GM18511 (cell line): ENCODE measurements at regions not wholly inside any gene's neighbourhood (a gene's known extent, or its start where the extent isn't known, plus 50 kb on each side); places are given as distances from the start of the nearest gene placed in this dataset.
"Not testable (repeated sequence)": the region's sequence is repeated elsewhere in the genome, so short reads cannot be mapped to it uniquely, and the experiment has no call there.

Source experiments
- ATAC-seq: cut with Tn5 transposase; IDR thresholded peaks from one replicate; pipeline ENCODE4 v1.9.1; 2021; ENCODE audit warnings: mild to moderate bottlenecking, moderate library complexity; ENCODE audit not compliant: unreplicated experiment

GRCh38 chr1:190809312-190809711 is 331.6 kb upstream of the BRINP3 start:
- no peak for ATAC-seq

- ATAC-seq: no peak
Measured at GRCh38 chr1:190812996-190813395, 335.3 kb upstream of the BRINP3 start.

GRCh38 chr1:190832511-190832910 is 354.8 kb upstream of the BRINP3 start:
- no peak for ATAC-seq

GRCh38 chr1:190835658-190836057 is 358.0 kb upstream of the BRINP3 start:
- no peak for ATAC-seq

- not testable (repeated sequence) for ATAC-seq
Measured at GRCh38 chr1:190837200-190837599, 359.5 kb upstream of the BRINP3 start.

GRCh38 chr1:190837888-190838287 is 360.2 kb upstream of the BRINP3 start:
- ATAC-seq: no peak

GRCh38 chr1:190847166-190847565 is 369.5 kb upstream of the BRINP3 start:
- no peak for ATAC-seq

- no peak for ATAC-seq
Measured at GRCh38 chr1:190849346-190849745, 371.7 kb upstream of the BRINP3 start.

- ATAC-seq: no peak
Measured at GRCh38 chr1:190852611-190853010, 374.9 kb upstream of the BRINP3 start.

GRCh38 chr1:190858140-190858539 is 380.5 kb upstream of the BRINP3 start:
- ATAC-seq: no peak

- ATAC-seq: no peak
Measured at GRCh38 chr1:190864013-190864641, 386.5 kb upstream of the BRINP3 start.

- ATAC-seq: no peak
Measured at GRCh38 chr1:190880352-190880751, 402.7 kb upstream of the BRINP3 start.

- ATAC-seq: no peak
Measured at GRCh38 chr1:190881064-190881463, 403.4 kb upstream of the BRINP3 start.

GRCh38 chr1:190897233-190897632 is 419.6 kb upstream of the BRINP3 start:
- no peak for ATAC-seq

- ATAC-seq: no peak
Measured at GRCh38 chr1:190904091-190904695, 426.5 kb upstream of the BRINP3 start.

- ATAC-seq: no peak
Measured at GRCh38 chr1:190906206-190906725, 428.6 kb upstream of the BRINP3 start.

GRCh38 chr1:190908246-190908645 is 430.6 kb upstream of the BRINP3 start:
- ATAC-seq: no peak

- no peak for ATAC-seq
Measured at GRCh38 chr1:190908691-190909090, 431.0 kb upstream of the BRINP3 start.

GRCh38 chr1:190935925-190936324 is 458.3 kb upstream of the BRINP3 start:
- ATAC-seq: no peak

- no peak for ATAC-seq
Measured at GRCh38 chr1:190936337-190936736, 458.7 kb upstream of the BRINP3 start.

GRCh38 chr1:190940951-190941350 is 463.3 kb upstream of the BRINP3 start:
- ATAC-seq: no peak

GRCh38 chr1:190942475-190942874 is 464.8 kb upstream of the BRINP3 start:
- no peak for ATAC-seq

GRCh38 chr1:190943722-190944121 is 466.1 kb upstream of the BRINP3 start:
- not testable (repeated sequence) for ATAC-seq
